H1 (cell line): ENCODE measurements at regions not wholly inside any gene's neighbourhood (a gene's known extent, or its start where the extent isn't known, plus 50 kb on each side); places are given as distances from the start of the nearest gene placed in this dataset.
A peak's percentile ranks its signal among the peaks of the same experiment; 100 is the strongest.

Experiments
- CTCF ChIA-PET: fragments of 300-600 bp; sonication (Branson Sonifier 250); formaldehyde crosslinking; loops from one replicate; lab custom pipeline; 2021; ENCODE audit not compliant: partially characterized antibody; lab: Charles Lee
- POLR2A ChIA-PET: fragments of 300-600 bp; sonication (Branson Sonifier 250); formaldehyde crosslinking; loops from one replicate; lab custom pipeline; 2021; ENCODE audit warnings: inconsistent platforms; ENCODE audit not compliant: partially characterized antibody; lab: Charles Lee
- DNase-seq, 2 experiments: peaks; one replicate each; pipeline versions ENCODE4 v3.0.0 to v3.0.0-alpha.2; 2010 to 2022; ENCODE audit warnings: low spot score in 2 of 2, low read depth in 1 of 2, mixed read lengths in 1 of 2
- FAIRE-seq: peaks from 2 replicates; lab custom pipeline; 2011; peaks lifted over from hg19 to GRCh38; lab: Jason Lieb, UNC
- H2AFZ ChIP-seq: 2 replicates; pipeline ENCODE4 v1.8.1; 2012; ENCODE audit warnings: low read length, inconsistent platforms
- H2AK5ac ChIP-seq: 2 replicates; pipeline ENCODE4 v1.6.1; 2013; ENCODE audit warnings: low read depth, low read length
- H2BK120ac ChIP-seq: replicated peaks from 2 replicates; pipeline ENCODE3; 2013; ENCODE audit warnings: low read depth, low read length, inconsistent platforms
- H2BK12ac ChIP-seq: 2 replicates; pipeline ENCODE4 v1.6.1; 2013; ENCODE audit warnings: low read depth, low read length
- H2BK15ac ChIP-seq: 2 replicates; pipeline ENCODE4 v1.6.1; 2013; ENCODE audit warnings: low read length
- H2BK20ac ChIP-seq: 2 replicates; pipeline ENCODE4 v1.6.1; 2013; ENCODE audit warnings: low read length
- H2BK5ac ChIP-seq: 2 replicates; pipeline ENCODE4 v1.6.1; 2013; ENCODE audit warnings: low read depth, low read length
- H3K14ac ChIP-seq: 2 replicates; pipeline ENCODE4 v1.6.1; 2013; ENCODE audit warnings: inconsistent platforms; ENCODE audit not compliant: insufficient read length
- H3K18ac ChIP-seq: 2 replicates; pipeline ENCODE4 v1.6.1; 2013; ENCODE audit warnings: low read length; ENCODE audit errors: extremely low read depth
- H3K23ac ChIP-seq: 2 replicates; pipeline ENCODE4 v1.6.1; 2013; ENCODE audit warnings: inconsistent platforms; ENCODE audit not compliant: insufficient read length
- H3K23me2 ChIP-seq: 2 replicates; pipeline ENCODE4 v1.6.1; 2013; ENCODE audit warnings: low read depth, low read length
- H3K27ac ChIP-seq: 2 replicates; pipeline ENCODE4 v1.6.1; 2011; ENCODE audit warnings: low read depth, low read length, inconsistent platforms
- H3K27me3 ChIP-seq, 4 experiments: replicated peaks in 1 of 4; 1 replicate in 1 of 4; 2 replicates in 3 of 4; pipeline versions ENCODE4 v1.6.1 to v1.8.1; 2011 to 2013; ENCODE audit warnings: low read length in 3 of 4, mild to moderate bottlenecking in 3 of 4, inconsistent platforms in 2 of 4, mixed read lengths in 2 of 4, moderate library complexity in 1 of 4; ENCODE audit not compliant: control insufficient read depth in 3 of 4, insufficient read depth in 3 of 4; ENCODE audit errors: extremely low read depth in 1 of 4
- H3K36me3 ChIP-seq, 4 experiments: 2 replicates each; pipeline versions ENCODE4 v1.6.1 to v1.8.1; 2011 to 2013; ENCODE audit warnings: mild to moderate bottlenecking in 4 of 4, low read length in 3 of 4, moderate library complexity in 2 of 4, control low read depth in 1 of 4, inconsistent platforms in 1 of 4; ENCODE audit not compliant: insufficient read depth in 4 of 4, control insufficient read depth in 2 of 4
- H3K4ac ChIP-seq: replicated peaks from 2 replicates; pipeline ENCODE3; 2013; ENCODE audit warnings: low read length, low read depth, mixed read lengths, inconsistent platforms; ENCODE audit not compliant: insufficient read length
- H3K4me1 ChIP-seq, 4 experiments: replicated peaks in 1 of 4; 1 replicate in 1 of 4; 2 replicates in 3 of 4; pipeline versions ENCODE4 v1.6.1 to v1.8.1; 2011 to 2013; ENCODE audit warnings: low read length in 3 of 4, inconsistent platforms in 2 of 4, mixed read lengths in 1 of 4; ENCODE audit not compliant: insufficient read depth in 4 of 4, control insufficient read depth in 3 of 4
- H3K4me2 ChIP-seq, 2 experiments: 2 replicates each; pipeline versions ENCODE4 v1.6.1 to v1.8.1; 2011 to 2013; ENCODE audit warnings: low read depth in 2 of 2, low read length in 2 of 2, control low read depth in 1 of 2, inconsistent platforms in 1 of 2, mild to moderate bottlenecking in 1 of 2; ENCODE audit not compliant: insufficient read depth in 1 of 2
- H3K4me3 ChIP-seq, 4 experiments: fragments of 200-600, 300-600 bp in 1 of 4; sonication (generic), shearing (Covaris generic), sonication (Bioruptor Twin) in 1 of 4; 2 replicates each; pipeline versions ENCODE4 v1.5.1 to v1.8.1; 2011 to 2016; ENCODE audit warnings: low read length in 4 of 4, low read depth in 3 of 4, control low read depth in 2 of 4, inconsistent platforms in 2 of 4, mild to moderate bottlenecking in 2 of 4, mixed read lengths in 1 of 4, moderate library complexity in 1 of 4; ENCODE audit not compliant: insufficient read depth in 2 of 4; ENCODE audit errors: extremely low read depth in 1 of 4
- H3K56ac ChIP-seq: replicated peaks from 2 replicates; pipeline ENCODE3; 2013; ENCODE audit warnings: low read depth, mild to moderate bottlenecking, mixed read lengths, low read length, inconsistent platforms; ENCODE audit not compliant: insufficient read length
- H3K79me1 ChIP-seq: 2 replicates; pipeline ENCODE4 v1.6.1; 2013; ENCODE audit warnings: low read depth, low read length, control low read depth
- H3K79me2 ChIP-seq, 2 experiments: 2 replicates each; pipeline versions ENCODE4 v1.6.1 to v1.8.1; 2012 to 2013; ENCODE audit warnings: low read length in 2 of 2, mild to moderate bottlenecking in 2 of 2, inconsistent platforms in 1 of 2; ENCODE audit not compliant: insufficient read depth in 2 of 2, control insufficient read depth in 1 of 2
- H3K9ac ChIP-seq, 4 experiments: replicated peaks in 1 of 4; 1 replicate in 1 of 4; 2 replicates in 3 of 4; pipeline versions ENCODE4 v1.6.1 to v1.8.1; 2011 to 2013; ENCODE audit warnings: low read depth in 3 of 4, low read length in 3 of 4, control low read depth in 2 of 4, mild to moderate bottlenecking in 2 of 4, moderate library complexity in 2 of 4, inconsistent platforms in 1 of 4; ENCODE audit errors: extremely low read depth in 1 of 4
- H3K9me3 ChIP-seq, 2 experiments: 2 replicates each; pipeline versions ENCODE4 v1.6.1 to v1.8.1; 2012 to 2013; ENCODE audit warnings: mild to moderate bottlenecking in 2 of 2, moderate library complexity in 2 of 2, control low read depth in 1 of 2, inconsistent platforms in 1 of 2, low read depth in 1 of 2, low read length in 1 of 2, mixed read lengths in 1 of 2; ENCODE audit not compliant: insufficient read depth in 2 of 2
- H4K20me1 ChIP-seq, 2 experiments: replicated peaks in 1 of 2; 2 replicates each; pipeline versions ENCODE3 to v1.8.1; 2011 to 2013; ENCODE audit warnings: inconsistent platforms in 2 of 2, low read length in 2 of 2, mild to moderate bottlenecking in 1 of 2; ENCODE audit not compliant: insufficient read depth in 2 of 2, control insufficient read depth in 1 of 2
- H4K5ac ChIP-seq: 2 replicates; pipeline ENCODE4 v1.6.1; 2013; ENCODE audit warnings: low read length, low read depth, mixed read lengths, inconsistent platforms; ENCODE audit not compliant: insufficient read length
- H4K8ac ChIP-seq: 2 replicates; pipeline ENCODE4 v1.8.0; 2013; ENCODE audit warnings: mild to moderate bottlenecking, moderate library complexity, low read length, inconsistent platforms; ENCODE audit not compliant: insufficient read depth; ENCODE audit errors: extremely low read depth
- H4K91ac ChIP-seq: replicated peaks from 2 replicates; pipeline ENCODE3; 2013; ENCODE audit warnings: low read length, mixed read lengths, inconsistent platforms; ENCODE audit not compliant: insufficient read length
- CBX8 ChIP-seq: fragments of 300-800, 300-1000 bp; sonication (generic); IDR thresholded peaks from 2 replicates; pipeline ENCODE4 v1.7.1; 2016; ENCODE audit warnings: low read depth, low read length, borderline replicate concordance
- CHD1 ChIP-seq: IDR thresholded peaks from 2 replicates; pipeline ENCODE4 v1.6.1; 2012; ENCODE audit warnings: low read depth, low read length, improper control_type of control experiment
- EZH2 ChIP-seq: fragments of 200-600 bp; sonication (generic); IDR thresholded peaks from 2 replicates; pipeline ENCODE4 v1.7.1; 2012; ENCODE audit warnings: low read depth, mild to moderate bottlenecking, moderate library complexity, low read length, inconsistent platforms; ENCODE audit not compliant: severe bottlenecking
- KDM4A ChIP-seq: IDR thresholded peaks from one replicate; pipeline ENCODE4 v1.7.1; 2012; ENCODE audit warnings: low read depth, mild to moderate bottlenecking, moderate library complexity, low read length, inconsistent platforms; ENCODE audit not compliant: severe bottlenecking
- RBBP5 ChIP-seq: IDR thresholded peaks from 2 replicates; pipeline ENCODE4 v1.7.1; 2012; ENCODE audit warnings: low read depth, mild to moderate bottlenecking, inconsistent platforms, low read length, moderate library complexity, borderline replicate concordance
- SAP30 ChIP-seq: fragments of 300-600 bp; sonication (generic); IDR thresholded peaks from 2 replicates; pipeline ENCODE4 v1.7.1; 2012; ENCODE audit warnings: low read length, moderate library complexity, mild to moderate bottlenecking, inconsistent platforms; ENCODE audit not compliant: insufficient read depth, insufficient replicate concordance
- TEAD4 ChIP-seq: IDR thresholded peaks from 2 replicates; pipeline ENCODE4 v1.6.1; 2012; ENCODE audit warnings: low read depth, low read length, inconsistent platforms, mixed read lengths
- WGBS, 2 experiments: shearing (Covaris generic) in 1 of 2; methylation state at CpG; one replicate each; pipeline versions ENCODE4 v1.1.6 to v1.1.7; 2013 to 2015; ENCODE audit warnings: low lambda C conversion rate in 2 of 2, mixed read lengths in 2 of 2, inconsistent platforms in 1 of 2, low coverage in 1 of 2, missing lambda C conversion rate in 1 of 2; ENCODE audit not compliant: insufficient replicate concordance in 2 of 2, insufficient coverage in 1 of 2, insufficient read length in 1 of 2; ENCODE audit errors: extremely low coverage in 1 of 2, missing lambda C conversion rate in 1 of 2; 5-methylcytosine and 5-hydroxymethylcytosine counted together

GRCh38 chr6:130758813-130759212 lies 68.4 kb upstream of the SMLR1 start:
- DNase-seq (no peak), FAIRE-seq (no peak)
- no peak overlapping the region for H2BK12ac ChIP-seq
- TF ChIP-seq KDM4A (no peak), SAP30 (no peak), RBBP5 (no peak), CHD1 (no peak), TEAD4 (no peak), CBX8 (no peak), EZH2 (no peak)
- ChIA-PET POLR2A (no interaction called here), CTCF (interaction anchor here (0.9 to 2.4 kb wide), 6 partner anchors 12 to 437 kb away, joined by 3 to 10 read pairs (median 7); no protein-coding TSS in a partner anchor)
- no peaks in the 10 kb centered on the region for H3K27me3 ChIP-seq
- no peaks in the 10 kb centered on the region for H3K79me2 ChIP-seq
- H3K23ac ChIP-seq = no peak overlapping the region
- no peaks in the 10 kb centered on the region; the same call in 1 of the 2 replicates for H3K23me2 ChIP-seq
- H3K56ac ChIP-seq = no peak overlapping the region
- no peak overlapping the region for H2AK5ac ChIP-seq
- H2BK20ac ChIP-seq = 0 out of 2 replicates have a peak overlapping the region, but pooled peaks have one; percentile 6
- H3K9ac ChIP-seq = no peak overlapping the region
- no peak overlapping the region for H4K8ac ChIP-seq
- H3K4me2 ChIP-seq = no peak overlapping the region
- no peaks in the 10 kb centered on the region for H3K4me1 ChIP-seq
- no peaks in the 10 kb centered on the region for H3K36me3 ChIP-seq
- H4K20me1 ChIP-seq = no peaks in the 10 kb centered on the region
- H2AFZ ChIP-seq = no peak overlapping the region
- no peaks in the 10 kb centered on the region for H3K79me1 ChIP-seq
- no peak overlapping the region for H3K4ac ChIP-seq
- no peak overlapping the region for H2BK120ac ChIP-seq
- no peak overlapping the region for H3K18ac ChIP-seq
- no peak overlapping the region for H3K27ac ChIP-seq
- no peak overlapping the region for H2BK5ac ChIP-seq
- no peaks in the 10 kb centered on the region for H3K9me3 ChIP-seq
- no peak overlapping the region for H3K4me3 ChIP-seq
- no peak overlapping the region for H4K5ac ChIP-seq
- H2BK15ac ChIP-seq = no peak overlapping the region; the same call in 1 of the 2 replicates
- no peak overlapping the region for H4K91ac ChIP-seq
- WGBS, 2 experiments = 94% methylated on average over 3 of the region's 3 CpGs; no CpG with 5 or more reads in 1 of the 2 experiments
- no peak overlapping the region for H3K14ac ChIP-seq
